NCI-H526 (cell line): ENCODE measurements at regions not wholly inside any gene's neighbourhood (a gene's known extent, or its start where the extent isn't known, plus 50 kb on each side); places are given as distances from the start of the nearest gene placed in this dataset.
"Not testable (repeated sequence)": the region's sequence is repeated elsewhere in the genome, so short reads cannot be mapped to it uniquely, and the experiment has no call there.

Source experiments
- DNase-seq, 2 experiments: peaks; one replicate each; lab custom pipeline; 2025; lab: John Stamatoyannopoulos, UW

DNA sequence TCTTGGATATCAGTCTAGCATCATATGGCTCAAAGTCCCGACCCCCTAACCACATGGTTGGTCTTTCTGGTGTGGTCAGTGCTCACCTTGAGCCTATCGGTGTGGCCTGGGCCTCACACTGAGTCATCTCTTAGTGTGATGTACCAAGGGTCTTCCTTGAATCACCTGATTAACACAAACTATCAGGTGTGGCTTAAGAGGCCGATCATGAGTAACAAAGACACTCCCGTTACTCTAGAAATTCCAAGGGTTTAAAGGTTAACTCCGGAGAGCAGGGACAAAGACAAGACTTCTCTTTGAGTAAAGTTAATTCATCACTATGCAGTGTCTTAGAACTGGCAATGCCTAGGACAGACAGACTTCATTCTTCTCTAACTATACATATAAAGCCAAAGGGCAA lies 52.3 kb upstream of the ARMC3 start:
- no peak for DNase-seq

DNA sequence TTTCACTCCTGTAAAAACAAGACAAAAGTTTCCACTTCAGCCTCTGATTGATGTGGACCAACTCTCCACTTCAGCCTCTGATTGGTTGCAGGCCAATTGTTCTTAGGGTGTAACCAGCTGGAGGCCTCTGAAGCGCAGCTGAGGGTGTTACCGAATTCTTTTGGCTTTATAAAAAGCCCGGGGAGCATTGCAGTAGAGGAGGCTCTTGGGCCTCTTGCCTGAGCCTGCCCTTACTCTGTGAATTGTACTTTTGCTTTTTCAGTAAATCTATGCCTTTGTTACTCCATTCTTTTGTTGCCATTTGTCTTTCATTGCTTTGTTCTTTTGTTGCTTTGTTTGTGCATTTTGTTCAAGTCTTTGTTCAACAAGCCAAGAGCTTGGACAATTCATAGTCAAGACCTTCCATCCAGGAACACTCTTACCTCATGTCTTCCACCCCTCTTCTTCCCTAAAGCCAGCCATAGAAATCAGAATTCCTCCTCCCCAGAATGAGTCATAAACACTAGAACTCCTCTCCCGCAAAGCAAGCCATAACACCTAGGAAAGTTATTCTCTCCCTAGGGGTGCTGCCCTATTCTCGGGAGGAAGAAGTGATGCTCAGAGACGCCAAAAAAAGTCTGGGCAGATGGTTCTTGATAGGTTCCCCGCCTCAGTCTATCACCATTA lies 53.5 kb upstream of the ARMC3 start:
- no peak for DNase-seq

DNA sequence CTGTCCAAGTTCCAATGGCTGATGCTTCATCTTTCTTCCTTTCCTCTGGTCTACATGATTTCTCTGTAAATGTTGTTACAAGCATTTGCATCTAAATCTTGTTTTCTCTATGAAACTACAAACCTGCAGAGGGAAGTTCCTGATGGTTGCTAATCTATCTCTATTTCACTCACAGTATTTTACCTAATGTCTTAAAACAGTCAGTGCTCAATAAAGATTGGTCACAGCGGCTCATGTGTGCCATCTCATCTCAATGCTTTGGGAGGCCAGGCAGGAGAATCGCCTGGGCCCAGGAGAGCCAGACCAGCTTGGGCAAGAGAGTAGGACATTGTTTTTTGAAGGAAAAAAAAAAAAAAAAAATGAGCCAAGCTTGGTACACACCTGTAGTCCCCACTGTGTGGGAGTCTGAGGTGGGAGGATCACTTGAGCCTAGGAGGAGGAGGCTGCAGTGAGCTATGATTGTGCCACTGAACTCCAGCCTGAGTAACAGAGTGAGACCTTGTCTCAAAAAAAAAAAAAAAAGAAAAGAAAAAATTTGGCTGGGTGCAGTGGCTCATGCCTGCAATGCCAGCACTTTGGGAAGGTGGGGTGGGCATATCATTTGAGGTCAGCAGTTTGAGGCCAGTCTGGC lies 71.3 kb upstream of the ARMC3 start:
- no peak for DNase-seq

DNA sequence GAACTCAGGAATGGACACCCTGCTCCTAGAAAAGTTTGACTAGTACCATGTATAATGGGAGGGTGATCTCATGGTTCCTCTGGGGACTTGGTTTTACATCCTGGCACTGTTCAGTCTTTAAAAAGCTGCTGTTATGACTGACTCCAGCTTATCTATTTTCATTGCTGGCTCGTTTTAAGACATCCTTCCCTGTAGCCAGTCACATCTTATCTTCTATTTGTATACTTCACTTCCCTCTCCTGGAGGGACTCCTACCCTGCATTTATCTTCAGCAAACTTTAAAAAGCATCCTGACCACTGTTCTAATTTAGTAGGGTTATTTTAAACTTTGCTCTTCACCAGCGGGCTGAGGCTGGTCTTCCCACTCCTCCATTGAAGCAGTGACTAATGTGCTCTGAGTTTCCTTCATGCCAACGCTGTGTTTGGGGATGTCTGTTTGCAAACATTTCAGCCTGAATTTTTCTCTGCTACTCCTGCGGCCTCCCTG lies 72.9 kb upstream of the ARMC3 start:
- no peak for DNase-seq

DNA sequence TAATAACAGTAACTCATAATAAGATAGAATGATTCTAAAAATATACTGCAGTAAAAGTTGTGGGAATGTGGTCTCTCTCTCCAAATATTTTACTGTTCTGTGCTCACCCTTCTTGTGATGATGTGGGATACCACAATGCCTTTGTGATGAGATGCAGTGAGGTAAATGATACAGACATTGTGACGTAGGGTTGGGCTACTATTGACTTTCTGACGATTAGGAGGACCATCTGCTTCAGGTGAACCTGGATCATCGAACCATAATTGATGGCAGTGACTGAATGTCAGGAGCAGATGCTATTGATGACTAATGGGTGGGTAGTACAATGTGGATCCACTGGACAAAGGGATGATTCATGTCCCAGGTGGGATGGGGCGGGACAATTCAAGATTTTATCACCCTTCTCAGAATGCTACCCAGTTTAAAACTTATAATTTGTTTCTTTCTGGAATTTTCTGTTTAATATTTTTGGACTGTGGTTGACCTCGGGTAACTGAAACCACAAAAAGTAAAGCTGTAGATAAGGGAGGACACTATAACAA lies 73.9 kb upstream of the ARMC3 start:
- no peak for DNase-seq

DNA sequence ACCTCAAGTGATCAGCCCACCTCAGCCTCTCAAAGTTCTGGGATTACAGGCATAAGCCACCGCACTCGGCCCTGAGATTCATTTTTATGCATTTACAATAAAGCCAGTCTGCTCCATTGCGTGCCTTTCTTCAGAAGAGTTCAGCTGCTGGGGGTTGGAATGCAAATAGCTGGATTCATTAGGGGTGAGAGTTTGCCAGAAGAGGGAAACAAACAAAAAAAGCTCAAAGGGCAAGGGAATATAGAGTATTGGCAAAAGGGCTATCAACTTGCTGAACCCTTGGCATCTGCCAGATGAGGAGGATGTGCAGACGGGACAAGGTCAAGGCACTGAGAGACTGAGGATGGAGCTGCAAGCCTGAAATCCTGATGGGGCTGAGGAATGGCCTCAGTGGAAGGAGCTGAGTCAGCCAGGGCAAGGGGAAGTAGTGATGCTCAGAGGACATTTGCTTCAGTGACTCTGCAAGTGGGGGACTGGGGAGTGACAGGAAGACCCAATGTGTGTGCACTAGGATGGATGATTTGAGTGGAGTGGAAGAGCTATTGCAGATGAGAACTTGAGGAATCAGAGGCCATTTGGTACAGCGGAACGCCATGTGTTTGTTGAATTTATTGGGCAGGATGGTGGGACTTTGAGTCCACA lies 75.0 kb upstream of the ARMC3 start:
- peak in 1 of 2 experiments; percentile 3 for DNase-seq

DNA sequence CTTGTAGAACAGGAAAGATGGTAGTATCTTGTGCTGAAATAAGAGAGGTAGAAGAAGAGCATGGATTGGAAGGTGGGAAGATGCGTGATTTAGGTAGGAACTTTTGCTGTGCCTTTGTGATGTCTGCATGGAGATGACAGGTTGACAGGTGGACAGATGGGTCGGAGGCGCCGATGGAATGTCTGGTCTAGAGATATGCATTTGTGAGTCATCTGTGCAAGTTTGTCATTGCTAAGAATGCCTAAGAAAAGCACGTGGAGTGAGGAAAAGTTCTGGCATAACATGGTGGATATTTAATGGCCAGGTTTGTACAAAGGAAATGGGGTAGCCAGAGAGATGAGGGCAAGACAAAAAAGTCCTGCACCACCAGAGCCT lies 76.0 kb upstream of the ARMC3 start:
- DNase-seq = no peak

DNA sequence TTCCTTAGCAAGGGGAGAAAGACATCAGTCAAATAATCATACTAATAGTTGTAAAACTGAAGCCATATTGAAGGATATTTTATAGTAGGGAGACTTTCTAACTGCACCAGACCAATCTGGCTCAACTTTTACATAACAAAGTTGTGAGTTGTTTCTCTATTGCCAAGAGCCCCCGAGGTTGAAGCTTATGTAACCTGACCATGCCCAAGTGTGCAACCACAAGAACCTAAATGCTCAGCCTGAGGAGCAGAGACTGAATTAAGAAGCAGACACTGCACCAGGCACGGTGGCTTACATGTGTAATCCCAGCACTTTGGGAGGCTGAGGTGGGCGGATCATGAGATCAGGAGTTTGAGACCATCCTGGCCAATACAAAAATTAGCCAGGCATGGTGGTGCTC lies 77.3 kb upstream of the ARMC3 start:
- no peak for DNase-seq

DNA sequence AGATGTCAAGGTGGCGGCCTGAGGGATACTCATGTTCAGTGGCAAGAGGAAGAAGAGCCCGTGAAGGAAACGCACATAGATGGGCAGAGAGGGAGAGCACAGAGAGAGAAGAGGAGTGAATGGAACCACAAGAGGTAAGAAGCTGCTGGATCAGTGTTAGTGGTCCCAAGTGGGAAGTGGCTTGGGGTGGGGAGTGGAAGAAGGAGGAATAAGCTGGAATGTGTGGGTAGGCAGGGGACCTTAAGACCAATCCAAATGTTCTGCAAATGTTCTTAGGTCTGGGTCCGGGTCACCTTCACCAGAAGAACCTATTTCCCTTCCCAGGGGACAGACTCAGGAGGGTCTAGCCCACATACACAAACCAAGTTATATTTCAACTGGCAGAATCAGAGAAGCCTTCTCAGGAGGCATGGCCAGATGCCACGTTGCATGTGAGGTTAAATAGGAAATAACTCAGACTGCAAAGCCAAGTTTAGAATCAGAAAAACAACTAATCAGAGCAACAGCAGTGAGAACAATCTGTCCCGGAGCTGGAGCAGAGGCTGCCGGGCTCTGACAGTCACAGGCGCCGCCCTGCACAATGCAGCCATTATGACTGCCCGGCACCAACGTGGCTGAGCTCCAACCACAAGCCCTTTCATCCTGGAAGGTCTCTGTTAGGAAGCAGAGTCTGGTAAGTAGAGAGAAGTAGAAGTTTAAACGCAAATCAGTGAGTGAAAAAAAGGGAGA lies 78.6 kb upstream of the ARMC3 start:
- peak; percentile 59 to 78 for DNase-seq

DNA sequence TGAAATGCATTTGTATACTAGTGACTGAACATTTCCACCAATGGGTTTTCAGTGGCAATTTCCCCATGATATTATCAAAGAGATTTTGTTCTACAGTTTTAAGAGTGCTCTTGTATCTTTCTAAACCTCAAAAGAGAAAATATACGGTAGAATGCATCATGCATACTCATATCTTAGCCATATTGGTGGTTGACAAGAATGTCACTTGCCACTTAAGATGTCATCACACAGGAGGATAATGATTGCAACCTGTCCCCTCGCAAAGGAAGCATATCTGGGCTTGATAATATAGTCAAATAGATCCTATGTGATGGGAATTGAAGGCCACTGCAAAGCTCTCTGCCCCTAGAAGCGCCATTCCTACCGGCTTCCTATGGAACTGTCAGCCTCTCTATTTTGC lies 79.3 kb upstream of the ARMC3 start:
- DNase-seq = no peak

DNA sequence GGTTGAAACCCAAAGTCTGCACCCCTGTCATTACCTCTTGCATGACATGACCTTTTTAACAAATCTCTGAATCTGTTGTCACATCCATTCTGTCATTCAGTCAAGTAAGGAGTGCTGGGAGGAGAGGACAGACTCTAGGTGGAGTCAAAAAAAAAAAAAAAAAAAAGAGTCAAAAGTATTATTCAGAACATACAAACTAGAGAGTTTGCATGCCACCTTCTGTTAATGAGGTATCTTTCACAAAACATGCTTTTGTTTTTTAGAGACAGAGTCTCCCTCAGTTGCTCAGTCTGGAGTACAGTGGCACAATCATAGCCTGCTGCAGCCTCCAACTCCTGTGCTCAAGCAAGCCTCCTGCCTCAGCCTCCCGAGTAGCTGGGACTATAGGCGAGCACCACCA lies 81.6 kb upstream of the ARMC3 start:
- DNase-seq = no peak

DNA sequence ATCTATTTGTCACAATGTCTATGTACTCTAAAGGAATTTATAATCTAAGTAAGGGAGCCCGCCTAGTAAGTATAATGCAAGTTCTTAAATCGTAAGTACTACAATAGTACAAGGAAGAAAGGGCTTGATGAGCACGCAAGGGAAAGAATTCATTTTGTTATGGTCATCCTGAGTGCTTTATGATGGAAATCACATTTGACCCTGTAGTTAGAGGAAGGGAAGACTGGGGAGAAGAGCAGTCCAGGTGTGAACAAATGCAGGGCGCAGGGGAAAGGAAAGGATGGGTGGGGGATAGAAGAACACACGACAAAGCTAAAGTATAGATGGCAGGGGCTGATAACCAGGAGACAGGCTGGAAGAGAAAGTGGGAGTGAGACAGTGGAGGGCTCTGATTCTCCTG lies 88.2 kb upstream of the ARMC3 start:
- no peak for DNase-seq

DNA sequence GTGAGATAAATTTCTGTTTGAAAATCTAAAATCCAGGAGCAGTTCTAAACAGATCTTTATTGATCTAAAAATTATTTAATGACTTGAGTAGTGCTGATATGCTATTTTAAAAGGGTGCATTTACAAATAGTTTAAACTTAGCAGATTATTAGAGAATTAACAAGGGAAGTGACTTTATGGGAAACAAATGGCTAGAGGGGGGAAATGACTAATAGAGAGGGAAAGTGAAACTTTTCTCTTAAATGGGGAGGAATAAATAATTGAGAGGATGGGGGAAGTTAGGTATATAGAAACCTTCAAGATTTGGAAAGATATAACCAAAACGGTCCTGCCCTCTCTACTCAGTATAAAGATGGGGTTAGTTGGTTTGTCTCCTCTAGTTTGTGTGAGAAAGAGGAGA lies 90.1 kb upstream of the ARMC3 start:
- DNase-seq = no peak

DNA sequence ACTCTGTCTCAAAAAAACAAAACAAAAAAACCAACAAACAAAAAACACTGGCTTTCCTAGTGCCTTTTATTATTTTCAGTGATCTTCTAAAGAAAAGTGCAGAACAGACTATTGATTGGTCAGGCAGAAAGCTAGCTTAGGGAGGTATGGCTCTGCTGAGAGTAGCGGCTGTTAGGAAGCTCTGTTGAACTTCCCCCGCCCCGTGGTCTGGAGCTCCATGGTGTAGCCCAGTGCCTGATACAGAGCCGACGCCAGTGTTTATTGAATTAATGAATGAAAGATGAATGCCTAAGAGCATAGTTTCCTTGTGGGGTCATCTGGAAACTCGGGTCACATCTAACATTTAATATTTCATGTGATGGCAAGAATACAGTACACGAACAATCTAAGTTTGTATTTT lies 90.5 kb upstream of the ARMC3 start:
- no peak for DNase-seq

DNA sequence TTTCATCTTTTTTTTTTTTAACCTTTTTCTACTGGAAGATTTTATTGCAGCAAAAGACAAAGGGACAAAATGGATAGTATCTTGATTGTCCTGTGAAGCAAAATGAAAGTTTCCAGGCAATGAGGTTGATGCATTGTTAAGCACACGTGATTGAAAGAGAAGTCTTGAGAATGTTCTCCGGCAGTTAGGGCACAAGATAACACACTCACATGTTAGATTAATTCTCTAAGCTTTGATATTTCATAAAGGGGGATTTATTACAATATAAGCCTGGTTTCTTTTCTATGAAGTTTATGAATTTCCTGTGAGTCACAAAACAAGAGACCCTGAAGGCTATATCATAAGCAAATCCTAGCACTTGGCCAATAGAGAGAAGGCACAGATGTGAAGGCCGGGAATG lies 93.4 kb upstream of the ARMC3 start:
- no peak for DNase-seq

DNA sequence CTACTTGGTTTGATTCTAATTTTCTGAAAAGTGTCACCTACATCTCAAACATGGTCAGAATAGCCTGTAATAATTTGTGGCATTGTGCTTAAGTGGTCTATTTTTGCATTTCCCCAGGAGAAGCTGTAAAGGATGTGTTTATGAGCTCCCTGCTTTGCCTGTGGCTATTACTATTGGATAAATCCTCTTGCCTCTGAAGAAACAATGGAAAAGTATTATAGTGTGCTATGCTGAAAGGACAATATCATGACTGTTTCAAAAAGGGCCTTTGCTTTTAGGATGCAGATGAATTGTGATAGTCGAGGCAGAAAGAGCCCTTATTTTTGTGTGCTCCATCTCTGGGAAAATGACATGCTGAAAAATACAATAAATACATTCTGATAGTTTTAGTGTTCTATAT lies 94.1 kb upstream of the ARMC3 start:
- DNase-seq = peak in 1 of 2 experiments; percentile 12

DNA sequence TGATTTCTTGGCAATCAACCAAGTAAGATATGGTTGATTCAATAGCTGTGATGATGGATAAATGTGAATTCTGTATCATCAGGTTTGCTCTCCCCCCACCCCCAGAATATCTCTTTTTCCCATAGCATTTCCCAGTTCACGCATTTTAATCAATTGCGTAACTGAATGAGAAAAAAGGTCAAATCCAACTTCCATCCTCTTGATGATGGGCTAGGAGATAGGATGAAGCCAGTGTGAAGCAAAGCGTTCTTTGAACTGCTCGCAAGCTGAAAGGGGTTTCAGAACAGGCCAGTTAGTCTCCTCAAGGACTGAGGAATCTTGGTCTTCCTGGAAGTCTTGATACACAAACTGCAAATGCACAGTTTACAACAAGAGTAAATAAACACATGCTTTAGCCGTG lies 94.5 kb upstream of the ARMC3 start:
- no peak for DNase-seq

DNA sequence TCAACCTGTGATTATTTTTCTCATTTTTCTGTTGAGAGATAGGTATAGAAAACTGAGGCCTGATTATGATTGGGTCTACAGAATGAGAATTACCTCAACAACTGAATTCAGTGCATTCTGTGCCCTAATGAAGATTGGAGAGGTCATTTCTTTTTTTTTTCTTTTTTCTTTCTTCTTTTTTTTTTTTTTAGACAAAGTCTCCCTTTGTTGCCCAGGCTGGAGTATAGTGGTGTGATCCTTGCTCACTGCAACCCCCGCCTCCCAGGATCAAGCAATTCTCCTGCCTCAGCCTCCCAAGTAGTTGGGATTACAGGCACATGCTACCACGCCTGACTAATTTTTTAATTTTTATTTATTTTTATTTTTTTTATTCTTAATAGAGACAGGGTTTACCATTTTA lies 95.0 kb upstream of the ARMC3 start:
- no peak for DNase-seq

DNA sequence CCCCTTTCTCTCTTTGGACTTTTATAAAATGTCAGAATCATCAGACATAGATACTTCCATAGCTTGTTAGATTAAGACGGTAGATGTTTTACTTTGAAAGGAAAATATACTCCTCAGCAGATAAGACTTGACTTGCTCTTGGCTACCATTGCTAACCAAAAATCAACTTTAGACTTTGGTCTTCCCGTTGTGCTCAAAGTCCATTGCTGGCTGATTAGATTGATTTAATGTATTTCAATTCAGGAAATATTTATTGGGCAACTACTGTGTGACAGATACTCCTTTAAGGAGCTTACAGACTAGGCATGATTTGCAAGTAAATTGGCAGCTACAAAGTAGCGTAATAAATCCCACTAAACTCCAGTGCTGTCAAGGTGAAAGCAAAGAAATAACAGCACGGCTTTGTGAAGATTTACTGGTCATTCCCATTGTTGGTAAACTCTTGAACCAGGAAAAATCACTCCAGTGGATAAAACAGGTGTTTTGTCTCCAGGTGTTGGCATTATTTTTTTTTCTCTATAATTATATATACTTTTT lies 95.7 kb upstream of the ARMC3 start:
- DNase-seq = no peak

DNA sequence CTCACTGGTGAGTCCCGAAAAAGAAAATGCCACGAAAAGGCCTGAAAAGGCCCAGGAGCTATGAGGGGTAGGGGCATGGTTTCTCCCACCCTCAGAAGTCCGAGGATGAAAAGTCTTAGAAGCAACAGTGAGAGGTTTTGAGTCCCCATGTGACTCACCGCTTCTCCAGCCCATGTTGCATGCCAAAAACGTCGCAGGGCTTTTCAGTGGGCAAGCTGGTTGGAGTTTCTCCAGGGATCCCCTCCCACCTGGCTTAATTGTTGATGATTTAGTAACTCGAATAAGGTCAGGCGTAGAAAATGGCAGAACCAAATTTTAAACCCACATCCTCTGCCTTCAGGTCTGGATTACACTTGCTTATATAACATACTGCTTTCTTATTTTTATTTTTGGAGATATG lies 96.3 kb upstream of the ARMC3 start:
- DNase-seq = no peak

DNA sequence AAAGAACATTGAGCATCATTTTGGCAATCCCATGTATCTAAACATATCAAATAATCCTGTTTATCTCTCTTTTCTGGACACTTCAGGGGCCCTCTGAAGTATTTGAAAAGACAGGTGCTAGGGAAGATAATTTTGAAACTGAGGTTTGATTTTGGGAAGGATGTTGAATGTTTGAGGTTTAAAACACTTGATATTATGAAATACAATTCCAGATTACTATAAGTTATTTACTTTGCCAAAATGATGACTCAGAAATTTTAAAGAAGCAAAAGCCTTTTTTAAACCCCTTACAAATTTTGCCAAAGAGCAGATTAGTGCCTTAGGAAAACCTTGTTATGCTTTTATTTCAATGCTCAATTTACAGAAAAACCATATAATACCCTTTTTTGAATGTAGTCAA lies 99.1 kb upstream of the ARMC3 start:
- DNase-seq = not testable (repeated sequence)

DNA sequence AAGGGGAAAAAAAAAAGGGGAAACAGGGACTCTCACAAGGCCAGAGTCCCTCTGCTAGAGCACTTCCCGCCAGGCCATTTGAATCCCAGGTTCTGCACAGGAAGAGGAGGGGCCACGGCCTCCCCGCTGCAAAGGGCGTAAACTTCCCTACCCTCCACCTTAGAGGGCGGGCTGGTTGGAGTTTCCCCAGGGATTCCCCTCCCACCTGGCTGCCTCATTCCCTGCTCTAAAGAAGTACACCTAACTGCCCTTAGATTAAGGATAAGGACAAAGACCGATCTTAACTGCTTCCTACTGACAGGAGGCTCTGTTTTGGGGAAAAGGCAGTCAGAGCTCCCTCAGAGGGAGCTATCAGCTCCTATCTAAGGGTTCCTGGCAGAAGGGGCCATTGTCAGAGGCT lies 102.0 kb upstream of the ARMC3 start:
- DNase-seq = peak in 1 of 2 experiments; percentile 9
